Skeletal muscle cell (primary cell): ENCODE measurements at regions not wholly inside any gene's neighbourhood (a gene's known extent, or its start where the extent isn't known, plus 50 kb on each side); places are given as distances from the start of the nearest gene placed in this dataset.

Source experiments
- DNase-seq: peaks from one replicate; pipeline ENCODE4 v3.0.0-alpha.2; 2010; ENCODE audit warnings: low read depth
- H3K4me3 ChIP-seq: 2 replicates; pipeline ENCODE4 v1.5.1; 2011; ENCODE audit warnings: low read depth, mild to moderate bottlenecking, control low read depth, low read length, moderate library complexity

DNA sequence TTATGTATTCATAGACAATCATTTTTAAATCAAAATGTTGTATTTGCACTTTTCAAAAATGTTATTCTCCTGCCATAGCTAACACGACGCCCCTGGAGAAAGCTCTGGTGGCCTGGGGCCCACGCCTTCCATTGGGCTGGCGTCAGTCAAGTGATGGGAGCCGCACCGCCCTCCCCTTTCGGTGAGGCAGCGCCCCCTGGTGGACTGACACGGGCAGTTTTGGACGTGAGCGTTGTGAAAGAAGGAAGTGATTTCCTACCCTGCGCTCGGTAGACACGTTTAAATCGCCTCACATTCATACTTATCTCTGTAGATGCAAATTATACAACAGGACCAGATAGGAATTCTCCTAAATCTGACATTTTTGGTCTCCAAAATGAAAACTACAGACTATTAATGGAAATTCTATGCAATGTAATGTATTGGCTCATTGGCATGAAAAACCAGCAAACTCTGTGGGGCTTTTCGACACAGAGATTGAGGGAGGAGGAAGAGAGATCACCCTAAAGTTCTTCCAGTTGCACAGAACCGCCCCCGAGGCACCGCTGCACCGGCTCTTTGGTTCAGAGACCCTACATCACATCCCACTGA lies 326.2 kb upstream of the SOX11 start:
- peak; percentile 13 for DNase-seq
- H3K4me3 ChIP-seq: no peak overlapping the region

DNA sequence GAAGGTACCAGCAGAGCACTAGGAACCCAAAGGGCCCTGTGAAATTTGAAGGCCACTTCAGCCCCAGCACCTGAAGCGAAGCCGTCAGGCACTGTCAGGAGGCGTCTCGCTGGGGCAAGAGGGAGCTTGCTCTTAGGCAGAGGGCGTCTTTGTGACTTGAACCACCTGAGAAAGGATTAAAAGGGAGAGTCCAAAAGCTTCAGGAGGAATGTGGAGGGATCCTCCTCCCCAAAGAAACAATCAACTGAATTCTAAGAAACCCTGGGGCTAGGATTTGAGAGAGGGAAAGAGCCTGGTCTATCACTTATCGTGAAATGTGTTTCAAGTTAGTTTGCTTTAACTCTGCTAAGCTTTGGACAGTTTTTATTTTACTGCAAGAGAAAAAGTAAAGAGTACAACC lies 324.9 kb upstream of the SOX11 start:
- DNase-seq: no peak
- H3K4me3 ChIP-seq: no peak overlapping the region

DNA sequence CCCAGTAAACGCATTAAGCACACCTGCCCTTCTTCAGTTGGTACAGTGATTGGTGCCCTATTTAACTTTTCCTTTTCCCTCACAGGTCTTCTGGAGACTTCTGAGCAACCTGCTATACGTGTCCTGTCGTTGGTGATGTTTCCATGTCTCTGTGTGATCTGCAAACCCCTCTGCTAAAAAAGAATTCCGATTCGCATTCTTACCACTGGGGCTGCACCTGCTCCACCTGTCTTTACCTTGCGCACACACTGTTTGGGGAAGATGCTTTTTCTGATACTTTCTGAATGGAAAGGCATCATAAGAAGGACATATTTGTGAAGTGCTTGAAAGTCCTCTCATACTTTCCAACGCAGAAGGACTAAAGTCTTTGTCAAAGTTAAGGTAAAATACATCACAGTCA lies 323.9 kb upstream of the SOX11 start:
- DNase-seq: no peak

DNA sequence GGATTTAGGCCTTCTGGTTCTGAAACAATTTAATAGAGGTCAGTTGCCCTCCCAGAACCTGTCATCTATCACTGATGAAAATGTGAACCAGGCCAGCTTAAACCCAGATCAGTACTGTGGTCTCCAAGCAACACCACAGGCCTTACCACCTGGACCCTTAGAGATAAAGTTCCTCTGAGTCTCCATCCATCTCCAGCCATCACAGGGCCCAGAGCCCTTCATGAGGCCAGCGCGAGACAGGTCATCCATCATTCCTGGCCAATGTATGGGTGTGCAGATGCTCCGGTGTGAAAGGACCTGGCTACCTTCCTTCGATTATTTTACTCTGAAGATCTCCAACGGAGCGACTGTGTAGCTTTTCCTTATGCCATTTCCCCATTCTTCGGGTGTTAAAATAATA lies 322.7 kb upstream of the SOX11 start:
- H3K4me3 ChIP-seq: no peak overlapping the region
- DNase-seq: no peak

More for the DNA sequence above, 323.9 kb upstream of the SOX11 start:
- no peak overlapping the region for H3K4me3 ChIP-seq

GRCh38 chr2:5370158-5370557 lies 322.0 kb upstream of the SOX11 start:
- no peak overlapping the region for H3K4me3 ChIP-seq
- no peak for DNase-seq

DNA sequence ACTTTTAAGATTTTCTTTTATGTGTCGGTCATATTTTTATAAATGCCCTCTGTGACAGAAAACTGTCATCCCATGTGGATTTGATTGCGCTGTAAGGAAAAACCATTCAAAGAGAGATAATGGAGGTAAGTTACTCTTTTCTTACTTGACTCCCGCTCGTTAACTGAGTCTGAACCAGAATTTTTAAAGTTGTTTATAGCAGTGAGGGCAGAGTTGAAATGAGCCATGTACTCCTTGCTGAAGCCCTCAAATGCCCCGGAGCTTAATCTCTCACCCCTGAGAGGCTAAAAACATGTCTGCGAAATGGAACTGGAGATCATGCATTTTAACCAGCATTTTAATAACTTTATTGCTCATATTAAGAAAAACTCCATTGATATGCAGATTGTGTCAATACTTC lies 320.0 kb upstream of the SOX11 start:
- DNase-seq: no peak
- no peak overlapping the region for H3K4me3 ChIP-seq

DNA sequence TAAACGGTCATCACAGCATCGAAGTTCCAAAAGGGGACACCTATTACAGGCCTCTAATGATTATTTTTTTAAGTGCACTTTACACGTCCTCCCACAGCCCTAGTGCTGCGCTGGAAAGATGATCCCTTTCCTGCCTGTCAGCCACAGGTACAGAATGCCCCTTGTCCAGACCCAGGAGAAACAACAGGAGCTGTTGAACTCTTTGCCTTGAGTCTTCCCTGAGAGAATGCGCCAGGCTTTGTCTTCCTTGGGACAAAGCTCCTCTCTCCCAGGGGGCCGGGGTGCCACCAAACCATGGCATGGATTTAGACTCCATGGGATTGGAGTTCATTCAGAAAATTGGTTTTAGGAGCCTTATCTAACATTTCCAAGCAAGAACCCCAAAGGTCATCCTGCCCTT lies 319.0 kb upstream of the SOX11 start:
- H3K4me3 ChIP-seq: no peak overlapping the region
- DNase-seq: no peak

GRCh38 chr2:5374762-5375161 lies 317.4 kb upstream of the SOX11 start:
- DNase-seq: no peak
- H3K4me3 ChIP-seq: no peak overlapping the region

GRCh38 chr2:5377323-5377722 lies 314.9 kb upstream of the SOX11 start:
- H3K4me3 ChIP-seq: no peak overlapping the region
- DNase-seq: no peak

DNA sequence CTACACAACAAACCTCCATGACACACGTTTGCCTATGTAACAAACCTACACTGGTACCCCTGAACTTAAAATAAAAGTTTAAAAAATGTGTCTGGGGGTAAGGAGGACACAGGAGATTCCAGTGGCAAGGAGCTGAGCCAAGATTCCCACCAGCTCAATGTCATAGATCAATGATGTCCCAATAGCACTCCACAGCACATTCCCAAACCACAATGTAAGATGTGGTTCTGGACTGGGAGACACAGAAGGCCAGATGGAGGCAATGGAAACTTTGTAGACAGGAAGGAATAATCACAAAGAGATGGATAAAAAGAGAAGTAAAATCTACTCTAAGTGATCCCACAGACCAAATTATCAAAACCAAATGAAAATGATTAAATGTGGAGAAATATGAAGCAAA lies 312.4 kb upstream of the SOX11 start:
- no peak for DNase-seq

DNA sequence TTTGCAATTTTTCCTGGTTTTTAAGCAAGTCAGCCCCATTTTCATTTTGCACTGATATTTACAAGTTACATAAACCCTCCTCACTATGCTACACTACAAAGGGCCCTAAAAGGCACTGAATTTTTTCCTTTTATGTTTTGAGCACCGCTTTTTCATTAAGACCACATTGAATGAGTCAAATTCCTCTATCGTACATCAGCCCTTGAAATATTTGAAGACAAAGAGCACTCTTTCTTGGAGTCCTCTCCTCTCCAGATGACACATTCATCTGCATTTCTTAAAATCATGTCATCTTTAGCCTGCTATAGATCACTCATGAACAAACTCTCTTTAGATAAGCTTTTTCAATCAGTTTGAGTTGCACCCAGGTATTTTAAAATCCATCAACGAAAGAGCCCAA lies 306.6 kb upstream of the SOX11 start:
- H3K4me3 ChIP-seq: no peak overlapping the region
- no peak for DNase-seq

More for the DNA sequence above, 312.4 kb upstream of the SOX11 start:
- no peak overlapping the region for H3K4me3 ChIP-seq

DNA sequence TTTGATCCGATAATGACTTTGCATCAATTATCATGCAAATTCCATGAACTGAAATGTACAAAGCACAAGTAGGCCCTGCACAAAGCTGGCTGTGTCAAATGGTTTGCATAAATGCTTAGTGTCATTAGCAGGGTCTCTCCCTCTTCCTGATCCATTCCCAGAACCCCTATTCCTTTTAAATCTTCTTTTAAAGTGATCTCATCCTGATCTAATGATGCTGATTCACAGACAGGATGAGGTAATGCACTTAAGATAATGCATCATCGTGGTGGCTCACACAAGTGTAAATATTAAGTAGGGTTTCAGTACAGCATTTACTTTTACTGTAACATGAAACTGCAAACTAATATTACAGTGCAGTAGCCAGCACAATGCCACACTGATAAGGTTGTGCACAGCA lies 304.8 kb upstream of the SOX11 start:
- no peak for DNase-seq
- H3K4me3 ChIP-seq: no peak overlapping the region

GRCh38 chr2:5389740-5390139 lies 302.4 kb upstream of the SOX11 start:
- no peak for DNase-seq

GRCh38 chr2:5391362-5391761 lies 300.8 kb upstream of the SOX11 start:
- no peak overlapping the region for H3K4me3 ChIP-seq
- no peak for DNase-seq

More at GRCh38 chr2:5389740-5390139, 302.4 kb upstream of the SOX11 start:
- no peak overlapping the region for H3K4me3 ChIP-seq

- DNase-seq: no peak
- H3K4me3 ChIP-seq: no peak overlapping the region
Measured at GRCh38 chr2:5392658-5393057, 299.5 kb upstream of the SOX11 start.

DNA sequence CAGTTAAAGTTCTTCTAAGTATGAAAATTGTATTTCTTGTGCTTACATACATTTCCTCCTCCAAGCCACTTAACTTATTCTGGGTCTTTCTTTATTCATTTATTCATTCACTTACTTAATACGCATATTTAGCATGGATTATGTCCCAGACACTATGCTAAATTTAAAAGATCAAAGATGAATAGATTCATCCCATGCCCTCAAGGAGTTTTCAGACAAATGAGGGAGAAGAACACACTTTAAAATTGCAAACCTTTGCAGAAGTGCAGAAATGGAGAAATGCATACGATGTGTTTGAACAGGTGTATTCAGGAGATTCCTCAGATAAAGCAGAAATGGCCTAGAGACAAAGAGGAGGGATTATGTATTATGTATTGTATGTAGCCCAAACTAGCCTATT lies 298.7 kb upstream of the SOX11 start:
- DNase-seq: no peak

DNA sequence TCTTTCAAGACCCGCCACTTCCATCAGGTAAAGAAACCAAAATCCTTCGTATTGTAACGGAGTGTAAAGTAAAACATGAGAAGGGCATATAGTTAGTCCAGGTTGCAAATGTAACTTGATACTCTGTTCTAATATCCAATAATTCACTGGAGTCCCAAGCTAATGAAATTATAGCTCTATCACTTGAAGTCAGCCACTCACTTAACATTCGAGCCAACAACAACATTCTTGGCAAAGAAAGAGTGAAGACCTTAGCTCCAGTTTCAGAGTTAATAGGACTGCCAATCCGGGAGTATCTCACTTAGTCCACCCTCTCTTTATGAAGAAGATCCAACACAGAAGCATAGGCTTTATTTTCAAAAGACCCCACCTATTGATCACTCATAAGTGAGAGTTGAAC lies 298.0 kb upstream of the SOX11 start:
- no peak overlapping the region for H3K4me3 ChIP-seq

More for the DNA sequence above, 298.7 kb upstream of the SOX11 start:
- H3K4me3 ChIP-seq: no peak overlapping the region

DNA sequence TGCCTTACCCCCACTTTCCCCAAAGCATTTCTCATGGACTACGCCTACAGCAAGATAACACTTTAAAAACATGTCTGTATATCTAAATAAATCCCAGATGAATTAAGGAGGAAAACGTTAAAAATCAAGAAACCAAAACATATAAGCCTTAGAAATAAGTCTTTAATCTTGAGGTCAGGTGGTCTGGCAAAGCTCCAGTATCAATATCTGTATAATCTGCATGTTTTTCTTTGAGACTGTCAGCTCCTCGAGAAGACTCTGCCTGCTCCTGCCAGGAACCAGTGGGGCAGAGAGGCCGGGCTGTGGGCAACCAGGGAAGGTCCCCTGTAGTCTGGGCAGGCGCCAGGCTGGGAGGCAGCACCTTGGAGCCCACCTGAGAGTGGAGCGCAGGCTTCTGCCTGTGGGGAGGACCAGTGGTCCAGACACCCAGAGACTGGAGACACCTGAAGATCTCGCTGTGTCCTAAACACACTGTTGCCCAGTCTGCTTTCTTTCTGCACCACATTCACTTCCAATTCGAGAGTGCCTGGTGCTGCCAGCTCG lies 291.0 kb upstream of the SOX11 start:
- no peak for DNase-seq
- no peak overlapping the region for H3K4me3 ChIP-seq

More for the DNA sequence above, 298.0 kb upstream of the SOX11 start:
- no peak for DNase-seq

DNA sequence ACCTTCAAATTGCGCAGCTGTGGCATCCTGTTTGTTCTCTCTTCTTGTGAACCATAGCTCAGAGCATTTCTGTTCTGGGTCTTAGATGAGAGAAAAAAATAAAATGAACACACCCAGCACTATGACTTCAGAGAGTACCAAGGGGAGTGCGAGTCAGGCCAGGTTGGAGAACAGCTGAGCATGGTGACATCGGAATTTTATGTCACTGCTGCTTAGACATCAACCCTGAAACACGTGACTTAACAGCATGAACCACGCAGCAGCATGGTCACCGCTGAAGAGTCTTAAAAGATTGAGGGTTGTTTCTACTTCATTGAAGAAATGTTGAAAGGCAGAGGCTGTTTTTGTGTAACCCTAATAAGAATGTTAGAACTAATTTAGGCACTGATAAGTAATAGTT lies 288.8 kb upstream of the SOX11 start:
- DNase-seq: no peak
- no peak overlapping the region for H3K4me3 ChIP-seq

DNA sequence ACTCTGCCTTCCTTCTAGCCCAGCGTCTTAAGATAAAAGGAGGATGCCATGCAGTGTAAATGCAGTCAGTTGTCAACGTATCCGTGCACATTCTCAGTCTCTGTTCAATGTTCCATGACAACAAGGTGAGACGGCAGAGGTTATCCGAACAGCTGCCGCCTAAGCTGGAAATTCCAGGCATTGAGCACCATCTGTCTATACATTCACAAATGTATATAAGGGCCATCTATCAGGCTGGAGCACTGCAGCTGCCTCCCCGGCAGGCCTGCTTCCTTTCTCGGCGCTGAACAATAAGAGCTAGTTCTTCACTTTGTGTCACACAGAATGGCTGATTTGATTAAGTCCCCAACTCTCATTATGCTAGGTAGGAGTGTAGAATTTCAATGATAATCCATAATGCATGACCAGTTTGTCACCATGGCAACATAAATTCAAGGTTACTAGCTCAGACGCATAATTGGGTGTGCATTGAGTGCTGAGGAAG lies 282.2 kb upstream of the SOX11 start:
- no peak for DNase-seq
- H3K4me3 ChIP-seq: no peak overlapping the region

- H3K4me3 ChIP-seq: no peak overlapping the region
- DNase-seq: no peak
Measured at GRCh38 chr2:5410991-5411700, 281.0 kb upstream of the SOX11 start.
